ENCODE measurements at regions not wholly inside any gene's neighbourhood (a gene's known extent, or its start where the extent isn't known, plus 50 kb on each side); places are given as distances from the start of the nearest gene placed in this dataset.

DNA sequence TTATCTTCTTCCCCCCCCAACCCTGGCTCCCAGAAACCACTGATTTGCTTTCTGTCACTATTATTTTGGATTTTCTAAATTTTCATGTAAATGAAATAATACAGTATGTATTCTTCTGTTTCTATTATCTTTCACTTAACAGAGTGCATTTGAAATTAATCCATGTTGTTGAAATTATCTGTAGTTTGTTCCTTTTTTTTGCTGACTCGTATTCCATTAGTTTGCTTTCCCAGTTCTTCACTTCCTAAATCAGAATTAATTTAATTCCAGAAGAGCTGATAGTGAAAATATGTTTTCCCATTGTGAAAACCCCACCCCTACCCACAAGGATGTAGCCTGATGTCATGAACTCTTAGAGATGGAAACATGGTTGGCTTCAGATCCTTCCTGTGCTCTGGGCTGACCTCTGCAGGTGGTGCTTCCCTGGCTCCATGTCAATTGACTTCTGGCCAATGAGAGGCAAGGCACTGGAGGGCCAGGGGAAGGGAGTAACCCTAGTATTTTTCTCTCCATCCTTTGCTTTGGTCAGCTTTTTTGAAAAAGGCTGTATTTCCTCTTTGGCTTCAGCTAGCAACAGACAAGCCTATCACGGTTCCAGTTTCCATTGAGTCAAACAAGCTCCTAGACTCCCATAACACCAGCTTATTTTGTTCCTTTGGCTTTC is 244.4 kb upstream of the HSF2 start:
- Mint-ChIP-seq H3K4me3 (no peak overlapping the region), H3K27ac (no peak overlapping the region), H3K36me3 (no peaks in the 10 kb centered on the region), H3K27me3 (ENCODE audit: low read depth in 2 of 2) (no peaks in the 10 kb centered on the region), H3K4me1 (no peaks in the 10 kb centered on the region), H3K9me3 (peaks cover 4 to 9% of the 10 kb centered on the region in 2 donors)
- H3K27me3 ChIP-seq (ENCODE audit: control insufficient read depth, insufficient read depth, low read length), result no peaks in the 10 kb centered on the region
- ATAC-seq (no peak), DNase-seq (no peak)
- H3K4me1 ChIP-seq (ENCODE audit: control insufficient read depth, insufficient read depth, low read length), result no peaks in the 10 kb centered on the region
- WGBS (ENCODE audit: insufficient coverage), result 87% methylated on average over 1 of the region's 2 CpGs
- no peaks in the 10 kb centered on the region for H3K9me3 ChIP-seq (ENCODE audit: control insufficient read depth, insufficient read depth, low read length)
- H3K36me3 ChIP-seq (ENCODE audit: control insufficient read depth, insufficient read depth, low read length), result no peaks in the 10 kb centered on the region
- TF ChIP-seq, protein P1, sequence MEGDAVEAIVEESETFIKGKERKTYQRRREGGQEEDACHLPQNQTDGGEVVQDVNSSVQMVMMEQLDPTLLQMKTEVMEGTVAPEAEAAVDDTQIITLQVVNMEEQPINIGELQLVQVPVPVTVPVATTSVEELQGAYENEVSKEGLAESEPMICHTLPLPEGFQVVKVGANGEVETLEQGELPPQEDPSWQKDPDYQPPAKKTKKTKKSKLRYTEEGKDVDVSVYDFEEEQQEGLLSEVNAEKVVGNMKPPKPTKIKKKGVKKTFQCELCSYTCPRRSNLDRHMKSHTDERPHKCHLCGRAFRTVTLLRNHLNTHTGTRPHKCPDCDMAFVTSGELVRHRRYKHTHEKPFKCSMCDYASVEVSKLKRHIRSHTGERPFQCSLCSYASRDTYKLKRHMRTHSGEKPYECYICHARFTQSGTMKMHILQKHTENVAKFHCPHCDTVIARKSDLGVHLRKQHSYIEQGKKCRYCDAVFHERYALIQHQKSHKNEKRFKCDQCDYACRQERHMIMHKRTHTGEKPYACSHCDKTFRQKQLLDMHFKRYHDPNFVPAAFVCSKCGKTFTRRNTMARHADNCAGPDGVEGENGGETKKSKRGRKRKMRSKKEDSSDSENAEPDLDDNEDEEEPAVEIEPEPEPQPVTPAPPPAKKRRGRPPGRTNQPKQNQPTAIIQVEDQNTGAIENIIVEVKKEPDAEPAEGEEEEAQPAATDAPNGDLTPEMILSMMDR (IDR thresholded peaks at IDR 0.05), result no peak
- intact Hi-C loops (cut with micrococcal nuclease), result no loop called here
- no peak overlapping the region for H3K4me3 ChIP-seq (ENCODE audit: low read length)
- H3K27ac ChIP-seq (ENCODE audit: low read length), result no peak overlapping the region

DNA sequence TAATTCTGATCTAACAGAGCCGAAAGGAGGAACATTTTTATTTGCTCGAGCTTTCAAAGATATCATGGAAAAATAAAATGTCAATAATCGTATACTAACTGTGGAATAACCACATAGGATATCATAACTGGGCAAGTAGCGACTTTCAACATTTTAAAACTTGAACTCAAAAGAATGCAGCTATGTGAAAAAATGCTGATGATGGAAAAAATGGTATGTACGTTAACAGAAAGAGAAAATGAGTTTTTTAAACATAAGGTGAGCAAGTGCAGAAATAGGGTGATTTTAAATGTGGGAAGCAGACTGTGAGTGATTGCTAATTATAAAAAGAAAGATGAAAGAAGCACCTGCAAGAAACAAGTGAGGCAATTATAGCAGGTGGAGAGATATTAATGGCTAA is 238.3 kb upstream of the HSF2 start:
- peaks cover 6 to 7% of the 10 kb centered on the region in 2 donors for H3K9me3 Mint-ChIP-seq
- Histone ChIP-seq H3K36me3 (ENCODE audit: control insufficient read depth, insufficient read depth, low read length) (no peaks in the 10 kb centered on the region), H3K27ac (ENCODE audit: low read length) (no peak overlapping the region), H3K27me3 (ENCODE audit: control insufficient read depth, insufficient read depth, low read length) (no peaks in the 10 kb centered on the region), H3K4me1 (ENCODE audit: control insufficient read depth, insufficient read depth, low read length) (no peaks in the 10 kb centered on the region), H3K9me3 (ENCODE audit: control insufficient read depth, insufficient read depth, low read length) (no peaks in the 10 kb centered on the region), H3K4me3 (ENCODE audit: low read length) (no peak overlapping the region)
- WGBS (ENCODE audit: insufficient coverage), result 93% methylated on average over 3 of the region's 5 CpGs
- H3K27me3 Mint-ChIP-seq (ENCODE audit: low read depth in 2 of 2), result no peaks in the 10 kb centered on the region
- H3K27ac Mint-ChIP-seq, result no peak overlapping the region
- TF ChIP-seq, protein P1 (IDR thresholded peaks at IDR 0.05), result no peak
- H3K4me3 Mint-ChIP-seq, result no peak overlapping the region
- intact Hi-C loops (cut with micrococcal nuclease), result no loop called here
- H3K4me1 Mint-ChIP-seq, result no peaks in the 10 kb centered on the region
- DNase-seq, result no peak
- no peak for ATAC-seq
- H3K36me3 Mint-ChIP-seq, result no peaks in the 10 kb centered on the region

- TF ChIP-seq, protein P1 (IDR thresholded peaks at IDR 0.05), result no peak
- peaks cover 4 to 12% of the 10 kb centered on the region in 2 donors for H3K9me3 Mint-ChIP-seq
- no peaks in the 10 kb centered on the region for H3K27me3 Mint-ChIP-seq (ENCODE audit: low read depth in 2 of 2)
- Histone ChIP-seq H3K9me3 (ENCODE audit: control insufficient read depth, insufficient read depth, low read length) (no peaks in the 10 kb centered on the region), H3K27ac (ENCODE audit: low read length) (no peak overlapping the region), H3K4me3 (ENCODE audit: low read length) (no peak overlapping the region), H3K4me1 (ENCODE audit: control insufficient read depth, insufficient read depth, low read length) (no peaks in the 10 kb centered on the region), H3K36me3 (ENCODE audit: control insufficient read depth, insufficient read depth, low read length) (no peaks in the 10 kb centered on the region), H3K27me3 (ENCODE audit: control insufficient read depth, insufficient read depth, low read length) (no peaks in the 10 kb centered on the region)
- H3K4me1 Mint-ChIP-seq, result no peaks in the 10 kb centered on the region
- ATAC-seq (no peak), DNase-seq (no peak)
- intact Hi-C loops (cut with micrococcal nuclease), result no loop called here
- WGBS (ENCODE audit: insufficient coverage), result 93% methylated on average over 19 of the region's 20 CpGs
- H3K27ac Mint-ChIP-seq, result no peak overlapping the region
- H3K36me3 Mint-ChIP-seq, result no peaks in the 10 kb centered on the region
- H3K4me3 Mint-ChIP-seq, result no peak overlapping the region
Observed at GRCh38 chr6:122165014-122165413, 234.4 kb upstream of the HSF2 start.

DNA sequence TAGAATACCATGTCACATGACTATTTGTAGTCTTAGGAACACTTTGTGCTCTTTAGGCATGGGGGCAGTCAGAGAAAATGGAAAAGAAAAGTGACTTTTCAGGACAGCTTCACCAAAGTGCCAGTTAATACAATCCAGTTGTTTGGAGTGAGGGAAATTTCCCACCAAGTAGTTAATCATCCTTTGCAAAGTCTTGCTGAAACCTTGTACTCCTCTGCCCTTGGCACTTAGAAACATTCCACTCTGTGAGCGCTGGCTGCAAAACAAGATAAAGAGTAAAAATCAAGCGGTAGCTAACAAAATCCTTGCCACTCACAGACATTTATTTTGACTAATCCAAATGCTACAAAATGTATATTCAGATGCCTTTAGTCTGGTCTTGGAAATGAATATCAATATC is 229.2 kb upstream of the HSF2 start:
- intact Hi-C loops (cut with micrococcal nuclease), result no loop called here
- 100% methylated on average over 2 of the region's 2 CpGs for WGBS (ENCODE audit: insufficient coverage)
- no peak for ATAC-seq

More for the DNA sequence above, 229.2 kb upstream of the HSF2 start:
- Mint-ChIP-seq H3K4me1 (no peaks in the 10 kb centered on the region), H3K9me3 (peaks cover 3 to 10% of the 10 kb centered on the region in 2 donors), H3K27me3 (ENCODE audit: low read depth in 2 of 2) (no peaks in the 10 kb centered on the region), H3K4me3 (no peak overlapping the region), H3K36me3 (no peaks in the 10 kb centered on the region), H3K27ac (no peak overlapping the region)
- Histone ChIP-seq H3K27ac (ENCODE audit: low read length) (no peak overlapping the region), H3K4me3 (ENCODE audit: low read length) (no peak overlapping the region), H3K27me3 (ENCODE audit: control insufficient read depth, insufficient read depth, low read length) (no peaks in the 10 kb centered on the region), H3K9me3 (ENCODE audit: control insufficient read depth, insufficient read depth, low read length) (no peaks in the 10 kb centered on the region), H3K36me3 (ENCODE audit: control insufficient read depth, insufficient read depth, low read length) (no peaks in the 10 kb centered on the region), H3K4me1 (ENCODE audit: control insufficient read depth, insufficient read depth, low read length) (no peaks in the 10 kb centered on the region)
- no peak for DNase-seq
- TF ChIP-seq, protein P1 (IDR thresholded peaks at IDR 0.05), result no peak
